ENCODE measurements at regions not wholly inside any gene's neighbourhood (a gene's known extent, or its start where the extent isn't known, plus 50 kb on each side); places are given as distances from the start of the nearest gene placed in this dataset.

GRCh38 chr14:38129705-38130104, 78.0 kb upstream of the SSTR1 start:
- Mint-ChIP-seq H3K27me3 (no peaks in the 10 kb centered on the region), H3K36me3 (no peaks in the 10 kb centered on the region), H3K9me3 (peaks cover 0 to 5% (median 0%) of the 10 kb centered on the region in 7 donors), H3K4me3 (no peak overlapping the region), H3K4me1 (peaks cover 0 to 21% (median 12%) of the 10 kb centered on the region in 3 donors), H3K27ac (no peak overlapping the region)
- ATAC-seq (ENCODE audit: low read depth in 2 of 2) (no peak), DNase-seq (no peak)

GRCh38 chr14:38134416-38135030, 73.2 kb upstream of the SSTR1 start:
- no peaks in the 10 kb centered on the region for H3K36me3 Mint-ChIP-seq
- H3K4me3 Mint-ChIP-seq: no peak overlapping the region
- no peaks in the 10 kb centered on the region for H3K27me3 Mint-ChIP-seq
- ATAC-seq (ENCODE audit: low read depth in 2 of 2): no peak
- no peak overlapping the region for H3K27ac Mint-ChIP-seq
- H3K9me3 Mint-ChIP-seq: peaks cover 0 to 5% (median 0%) of the 10 kb centered on the region in 7 donors
- no peaks in the 10 kb centered on the region for H3K4me1 Mint-ChIP-seq
- no peak for DNase-seq

GRCh38 chr14:38135106-38135867, 72.4 kb upstream of the SSTR1 start:
- no peak overlapping the region for H3K4me3 Mint-ChIP-seq
- no peaks in the 10 kb centered on the region for H3K4me1 Mint-ChIP-seq
- H3K36me3 Mint-ChIP-seq: no peaks in the 10 kb centered on the region
- no peak for DNase-seq
- no peak overlapping the region for H3K27ac Mint-ChIP-seq
- peaks cover 0 to 5% (median 0%) of the 10 kb centered on the region in 7 donors for H3K9me3 Mint-ChIP-seq
- ATAC-seq (ENCODE audit: low read depth in 2 of 2): no peak
- no peaks in the 10 kb centered on the region for H3K27me3 Mint-ChIP-seq

- no peak for DNase-seq
- ATAC-seq (ENCODE audit: low read depth in 2 of 2): no peak
- Mint-ChIP-seq H3K36me3 (no peaks in the 10 kb centered on the region), H3K4me3 (no peak overlapping the region), H3K9me3 (peaks cover 0 to 1% (median 0%) of the 10 kb centered on the region in 7 donors), H3K27me3 (no peaks in the 10 kb centered on the region), H3K4me1 (no peaks in the 10 kb centered on the region), H3K27ac (no peak overlapping the region)
Measured at GRCh38 chr14:38137005-38137404, 70.7 kb upstream of the SSTR1 start.

GRCh38 chr14:38138473-38139138, 69.1 kb upstream of the SSTR1 start:
- no peak overlapping the region for H3K4me3 Mint-ChIP-seq
- H3K36me3 Mint-ChIP-seq: no peaks in the 10 kb centered on the region
- H3K27ac Mint-ChIP-seq: no peak overlapping the region
- no peaks in the 10 kb centered on the region for H3K9me3 Mint-ChIP-seq
- H3K27me3 Mint-ChIP-seq: no peaks in the 10 kb centered on the region
- DNase-seq (no peak), ATAC-seq (ENCODE audit: low read depth in 2 of 2) (no peak)
- H3K4me1 Mint-ChIP-seq: no peaks in the 10 kb centered on the region

GRCh38 chr14:38139926-38140325, 67.8 kb upstream of the SSTR1 start:
- Mint-ChIP-seq H3K4me3 (no peak overlapping the region), H3K27me3 (peaks cover 0 to 3% (median 0%) of the 10 kb centered on the region in 3 donors), H3K27ac (no peak overlapping the region), H3K36me3 (no peaks in the 10 kb centered on the region), H3K9me3 (no peaks in the 10 kb centered on the region), H3K4me1 (no peaks in the 10 kb centered on the region)
- no peak for ATAC-seq (ENCODE audit: low read depth in 2 of 2)
- DNase-seq: no peak

GRCh38 chr14:38143170-38143569, 64.5 kb upstream of the SSTR1 start:
- no peak for ATAC-seq (ENCODE audit: low read depth in 2 of 2)
- Mint-ChIP-seq H3K36me3 (no peaks in the 10 kb centered on the region), H3K27ac (no peak overlapping the region), H3K4me3 (no peak overlapping the region), H3K27me3 (peaks cover 0 to 6% (median 0%) of the 10 kb centered on the region in 3 donors), H3K4me1 (no peaks in the 10 kb centered on the region), H3K9me3 (no peaks in the 10 kb centered on the region)
- DNase-seq: no peak

- ATAC-seq (ENCODE audit: low read depth in 2 of 2): no peak
- Mint-ChIP-seq H3K4me3 (no peak overlapping the region), H3K36me3 (no peaks in the 10 kb centered on the region), H3K27ac (no peak overlapping the region), H3K9me3 (no peaks in the 10 kb centered on the region), H3K27me3 (peaks cover 0 to 6% (median 0%) of the 10 kb centered on the region in 3 donors), H3K4me1 (no peaks in the 10 kb centered on the region)
- DNase-seq: no peak
Measured at GRCh38 chr14:38143659-38144505, 63.8 kb upstream of the SSTR1 start.

GRCh38 chr14:38145142-38145541, 62.6 kb upstream of the SSTR1 start:
- Mint-ChIP-seq H3K9me3 (no peaks in the 10 kb centered on the region), H3K36me3 (no peaks in the 10 kb centered on the region), H3K27me3 (peaks cover 0 to 6% (median 0%) of the 10 kb centered on the region in 3 donors), H3K4me1 (no peaks in the 10 kb centered on the region), H3K4me3 (no peak overlapping the region), H3K27ac (no peak overlapping the region)
- no peak for DNase-seq
- ATAC-seq (ENCODE audit: low read depth in 2 of 2): no peak

GRCh38 chr14:38150075-38150474, 57.6 kb upstream of the SSTR1 start:
- DNase-seq: no peak
- H3K27me3 Mint-ChIP-seq: peaks cover 0 to 2% (median 0%) of the 10 kb centered on the region in 3 donors
- no peaks in the 10 kb centered on the region for H3K36me3 Mint-ChIP-seq
- no peaks in the 10 kb centered on the region for H3K4me1 Mint-ChIP-seq
- no peak overlapping the region for H3K4me3 Mint-ChIP-seq
- no peak for ATAC-seq (ENCODE audit: low read depth in 2 of 2)
- no peak overlapping the region for H3K27ac Mint-ChIP-seq
- no peaks in the 10 kb centered on the region for H3K9me3 Mint-ChIP-seq
